HepG2 (cell line): ENCODE measurements at regions not wholly inside any gene's neighbourhood (a gene's known extent, or its start where the extent isn't known, plus 50 kb on each side); places are given as distances from the start of the nearest gene placed in this dataset.

Experiments
- ATAC-seq: fragments of 200-7000 bp; cut with Tn5 transposase; 3 replicates; pipeline ENCODE4 v1.9.1; 2020; ENCODE audit warnings: mild to moderate bottlenecking, moderate library complexity
- BruUV-seq: library from RNA; stranded (reverse); fragments of 400-500 nt; replicated peaks from 2 replicates; lab custom pipeline; 2021; lab: Mats Ljungman, UMichigan
- CTCF ChIA-PET: fragments of 300-600 bp; formaldehyde crosslinking; extraction: SDS; loops from one replicate; lab custom pipeline; 2021; ENCODE audit warnings: low total read pairs, inconsistent platforms, low intra/inter-chr PET ratio; lab: Yijun Ruan, JAX
- POLR2A ChIA-PET: fragments of 350-600 bp; sonication (Branson Sonifier 250); formaldehyde crosslinking; loops from one replicate; lab custom pipeline; 2020; ENCODE audit warnings: antibody characterized with exemption, inconsistent platforms; lab: Yijun Ruan, JAX
- DNase-seq: peaks from one replicate; pipeline ENCODE4 v3.0.0-alpha.2; 2015; ENCODE audit warnings: low spot score
- FAIRE-seq: peaks from 3 replicates; lab custom pipeline; 2011; peaks lifted over from hg19 to GRCh38; lab: Jason Lieb, UNC
- H2AFZ ChIP-seq: one replicate; pipeline ENCODE4 v1.6.1; 2011; ENCODE audit warnings: low read length, inconsistent platforms
- H3K27ac ChIP-seq: fragments of 300-600 bp; 3 replicates; pipeline ENCODE4 v1.8.0; 2011; ENCODE audit warnings: mixed run types, mild to moderate bottlenecking, mixed read lengths, low read length, inconsistent platforms; ENCODE audit not compliant: insufficient read depth; ENCODE audit errors: extremely low read length
- H3K27me3 ChIP-seq, 2 experiments: fragments of 200-600 bp in 1 of 2; 2 replicates in 1 of 2; 3 replicates in 1 of 2; pipeline versions ENCODE4 v1.6.0 to v1.8.0; 2011; ENCODE audit warnings: low read length in 2 of 2, mild to moderate bottlenecking in 2 of 2, moderate library complexity in 2 of 2, inconsistent platforms in 1 of 2; ENCODE audit not compliant: insufficient read depth in 2 of 2, control insufficient read depth in 1 of 2
- H3K36me3 ChIP-seq, 2 experiments: fragments of 200-600 bp in 1 of 2; replicated peaks in 1 of 2; 2 replicates in 1 of 2; 3 replicates in 1 of 2; pipeline versions ENCODE4 v1.5.1 to v1.8.0; 2011; ENCODE audit warnings: low read length in 2 of 2, inconsistent platforms in 1 of 2; ENCODE audit not compliant: insufficient read depth in 2 of 2, control insufficient read depth in 1 of 2
- H3K4me1 ChIP-seq: 2 replicates; pipeline ENCODE4 v1.5.1; 2012; ENCODE audit warnings: low read length, inconsistent platforms; ENCODE audit not compliant: insufficient read depth
- H3K4me2 ChIP-seq: 2 replicates; pipeline ENCODE4 v1.6.0; 2011; ENCODE audit warnings: low read depth, low read length, inconsistent platforms
- H3K4me3 ChIP-seq, 3 experiments: fragments of 200-600 bp in 1 of 3; sonication (generic), shearing (Covaris generic) in 1 of 3; replicated peaks in 1 of 3; 2 replicates each; pipeline ENCODE4 v1.5.1; 2011 to 2016; ENCODE audit warnings: low read length in 3 of 3, inconsistent platforms in 2 of 3, low read depth in 2 of 3, mild to moderate bottlenecking in 2 of 3, control low read depth in 1 of 3, mixed read lengths in 1 of 3; ENCODE audit not compliant: insufficient read depth in 1 of 3
- H3K79me2 ChIP-seq: one replicate; pipeline ENCODE4 v1.6.1; 2011; ENCODE audit warnings: low read length, inconsistent platforms; ENCODE audit not compliant: insufficient read depth
- H3K9ac ChIP-seq: 2 replicates; pipeline ENCODE4 v1.6.0; 2011; ENCODE audit warnings: mild to moderate bottlenecking, low read depth, low read length, inconsistent platforms; ENCODE audit not compliant: insufficient read depth
- H3K9me3 ChIP-seq: 2 replicates; pipeline ENCODE4 v1.5.1; 2012; ENCODE audit warnings: mild to moderate bottlenecking, low read length
- H4K20me1 ChIP-seq: 2 replicates; pipeline ENCODE4 v1.6.0; 2011; ENCODE audit warnings: inconsistent platforms, mild to moderate bottlenecking, low read length, moderate library complexity; ENCODE audit not compliant: insufficient read depth
- ARID5B ChIP-seq: IDR thresholded peaks from 2 replicates; pipeline ENCODE4 v1.4.0; 2020; ENCODE audit warnings: mild to moderate bottlenecking, missing genetic modification reagents
- DPF2 ChIP-seq: sonication (generic); formaldehyde crosslinking; IDR thresholded peaks from 2 replicates; pipeline ENCODE4 v1.4.0; 2020; ENCODE audit warnings: mild to moderate bottlenecking, low read depth, missing genetic modification reagents, borderline replicate concordance
- HOXD1 ChIP-seq: sonication (generic); formaldehyde crosslinking; IDR thresholded peaks from 2 replicates; pipeline ENCODE4 v1.5.0; 2020; ENCODE audit warnings: missing genetic modification reagents
- IKZF1 ChIP-seq: fragments of 450-650 bp; IDR thresholded peaks from 2 replicates; pipeline ENCODE4 v1.7.1; 2016
- KLF15 ChIP-seq: sonication (generic); formaldehyde crosslinking; IDR thresholded peaks from 2 replicates; pipeline ENCODE4 v1.8.1; 2023; ENCODE audit warnings: borderline replicate concordance, mild to moderate bottlenecking, inconsistent platforms, missing genetic modification reagents, mixed read lengths
- SNRNP70 ChIP-seq: fragments of 200-400 bp; formaldehyde crosslinking; IDR thresholded peaks from 2 replicates; pipeline ENCODE4 v1.6.1; 2017; ENCODE audit warnings: mild to moderate bottlenecking, low read depth, low read length, moderate library complexity
- SP5 ChIP-seq: IDR thresholded peaks from 2 replicates; pipeline ENCODE4 v1.6.1; 2016; ENCODE audit warnings: low read depth, borderline replicate concordance
- ZBTB14 ChIP-seq: sonication (generic); formaldehyde crosslinking; IDR thresholded peaks from 2 replicates; pipeline ENCODE4 v1.4.0; 2020; ENCODE audit warnings: missing genetic modification reagents
- ZBTB4 ChIP-seq: sonication (generic); formaldehyde crosslinking; IDR thresholded peaks from 2 replicates; pipeline ENCODE4 v1.4.0; 2020; ENCODE audit warnings: missing genetic modification reagents, mild to moderate bottlenecking, borderline replicate concordance
- WGBS: methylation state at CpG from one replicate; pipeline ENCODE4 v1.1.6; 2017; ENCODE audit warnings: low lambda C conversion rate; 5-methylcytosine and 5-hydroxymethylcytosine counted together
- in situ Hi-C: cut with HindIII; loops from 2 replicates; pipeline ENCODE4 v1.10.0; 2017; ENCODE audit warnings: low pct_unique_long_range_greater_than_20kb; ENCODE audit not compliant: extremely low pct_ligation_motif_present
- intact Hi-C: fragments of 100-400 bp; cut with micrococcal nuclease; formaldehyde crosslinking; loops from one replicate; pipeline ENCODE4 v1.10.0; 2022; ENCODE audit not compliant: unreplicated experiment

- Histone ChIP-seq H3K4me1 (peaks cover 8% of the 10 kb centered on the region), H2AFZ (no peak overlapping the region), H3K36me3 (no peaks in the 10 kb centered on the region), H3K4me3 (no peak overlapping the region), H3K79me2 (no peaks in the 10 kb centered on the region), H3K27ac (no peak overlapping the region), H3K4me2 (no peak overlapping the region), H3K9ac (no peak overlapping the region), H3K9me3 (no peaks in the 10 kb centered on the region), H3K27me3 (no peaks in the 10 kb centered on the region), H4K20me1 (no peaks in the 10 kb centered on the region)
- DNase-seq (no peak), FAIRE-seq (no peak), ATAC-seq (no peak)
- in situ Hi-C loops: no loop called here
- intact Hi-C loops: no loop called here
- POLR2A ChIA-PET: no interaction called here
- no TSS peak for BruUV-seq
- TF ChIP-seq KLF15 (CRISPR knock-in tag) (no peak), IKZF1 (no peak), ZBTB4 (CRISPR knock-in tag) (no peak), HOXD1 (CRISPR knock-in tag) (no peak), SP5 (CRISPR knock-in tag) (no peak), DPF2 (CRISPR knock-in tag) (no peak), SNRNP70 (no peak), ZBTB14 (CRISPR knock-in tag) (no peak), ARID5B (CRISPR knock-in tag) (no peak)
- CTCF ChIA-PET: no interaction called here
- 21% methylated on average over 1 of the region's 1 CpG for WGBS
Measured at GRCh38 chr9:82367929-82368328, 379.4 kb downstream of the SPATA31D1 start.
